ENCODE measurements at regions not wholly inside any gene's neighbourhood (a gene's known extent, or its start where the extent isn't known, plus 50 kb on each side); places are given as distances from the start of the nearest gene placed in this dataset.

DNA sequence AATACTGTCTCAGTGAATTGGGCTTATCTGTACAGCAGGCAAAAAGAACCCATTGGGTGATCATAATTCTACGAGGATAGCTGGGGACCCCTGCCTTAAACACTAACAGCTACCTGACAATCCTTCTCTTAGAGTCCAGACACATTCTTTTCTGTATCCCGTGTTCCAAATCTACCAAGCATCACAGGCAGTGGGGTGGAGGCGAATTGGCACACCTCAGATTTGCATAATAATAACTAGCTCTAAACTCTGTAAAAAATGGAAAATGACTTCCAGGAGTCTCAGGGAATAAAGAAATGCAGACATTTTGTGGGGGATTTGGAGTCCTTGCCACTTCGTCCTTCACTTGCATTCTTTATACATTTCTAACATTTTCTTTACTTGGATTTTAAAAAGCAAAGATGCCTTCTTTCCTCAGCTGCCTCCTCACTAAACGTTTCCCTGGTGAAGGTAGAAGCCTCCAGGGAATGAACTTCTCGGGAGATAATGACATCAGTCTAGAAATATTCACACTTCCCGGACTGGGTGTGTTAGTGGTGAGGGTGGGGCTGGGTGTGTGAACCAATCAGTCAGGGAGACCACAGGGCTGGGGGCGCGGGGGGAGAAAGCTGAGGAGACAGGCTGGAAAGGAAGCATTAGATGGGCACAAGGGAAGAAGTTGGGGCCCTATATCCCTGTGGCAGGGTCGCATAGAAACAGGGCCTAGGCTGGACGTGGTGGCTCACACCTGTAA, 59.1 kb upstream of the BOD1L2 start:
- no peak for DNase-seq (ENCODE audit: extremely low read depth in 1 of 11, low read depth in 9 of 11, low spot score in 4 of 11)

- no peak for DNase-seq (ENCODE audit: extremely low read depth in 1 of 11, low read depth in 9 of 11, low spot score in 4 of 11)
Observed at GRCh38 chr18:57088883-57089282, 58.0 kb upstream of the BOD1L2 start.

- DNase-seq (ENCODE audit: extremely low read depth in 1 of 11, low read depth in 9 of 11, low spot score in 4 of 11): no peak
Observed at GRCh38 chr18:57089702-57090101, 57.2 kb upstream of the BOD1L2 start.

DNA sequence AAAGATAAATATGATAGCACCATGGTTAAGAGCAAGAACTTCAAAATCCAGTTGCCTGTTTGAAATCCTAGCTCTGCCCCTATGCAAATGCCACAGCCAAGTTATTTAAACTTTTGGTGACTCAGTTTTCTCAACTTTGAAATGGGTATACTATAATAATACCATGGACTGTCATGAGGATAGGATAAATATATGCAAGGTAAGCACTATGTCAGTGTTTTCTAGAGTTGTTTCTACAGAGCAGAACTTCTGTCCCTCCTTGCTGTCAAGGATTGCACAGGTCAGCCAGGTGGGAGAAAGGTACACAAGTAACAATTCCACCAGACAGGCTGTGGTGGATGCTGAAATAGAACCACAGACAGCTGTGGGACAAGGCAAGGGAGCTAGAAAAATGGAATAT, 55.7 kb upstream of the BOD1L2 start:
- DNase-seq (ENCODE audit: extremely low read depth in 1 of 11, low read depth in 9 of 11, low spot score in 4 of 11): no peak

DNA sequence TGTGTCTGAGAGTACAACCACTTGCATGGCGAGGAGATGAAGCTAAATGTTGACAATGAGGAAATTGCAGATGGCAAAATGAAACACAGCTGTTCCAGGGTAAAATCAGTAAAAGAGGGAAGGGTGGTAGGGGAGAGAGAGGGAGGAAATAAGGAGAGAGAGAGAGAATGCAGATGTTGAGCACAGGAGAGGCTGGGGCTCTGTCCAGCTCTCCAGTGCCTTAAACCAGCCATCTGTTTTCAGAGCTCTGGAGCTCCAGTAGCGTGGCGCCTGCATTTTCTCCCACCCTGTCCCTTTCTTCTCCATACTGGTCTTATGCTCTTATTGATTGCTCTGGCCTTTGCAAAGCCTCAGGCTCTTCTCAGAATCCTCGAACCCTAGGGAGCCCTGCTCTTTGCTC, 52.7 kb upstream of the BOD1L2 start:
- DNase-seq (ENCODE audit: extremely low read depth in 1 of 11, low read depth in 9 of 11, low spot score in 4 of 11): peak in 2 of 11 donors; percentile 8 to 11

- no peak for DNase-seq (ENCODE audit: extremely low read depth in 1 of 11, low read depth in 9 of 11, low spot score in 4 of 11)
Observed at GRCh38 chr18:57095884-57096283, 51.0 kb upstream of the BOD1L2 start.
